Esophagus squamous epithelium (tissue), 5 donors: ENCODE measurements at regions not wholly inside any gene's neighbourhood (a gene's known extent, or its start where the extent isn't known, plus 50 kb on each side); places are given as distances from the start of the nearest gene placed in this dataset.

Experiments
- DNase-seq: peaks from one replicate; lab custom pipeline; 2025; lab: John Stamatoyannopoulos, UW
- H3K27ac ChIP-seq, 4 donors: fragments of 200-600 bp; sonication (generic); one replicate each; pipeline ENCODE4 v1.5.1; 2016 to 2019; ENCODE audit warnings: mild to moderate bottlenecking in 1 of 4
- H3K27me3 ChIP-seq, 4 donors: fragments of 200-600 bp; sonication (generic); 1 replicate in 3 of 4; 2 replicates in 1 of 4; pipeline versions ENCODE4 v1.5.1 to v1.6.0; 2017 to 2021; ENCODE audit warnings: antibody characterized with exemption in 1 of 4
- H3K36me3 ChIP-seq, 3 donors: fragments of 200-600 bp; sonication (generic); one replicate each; pipeline ENCODE4 v1.5.1; 2016 to 2019
- H3K4me1 ChIP-seq, 3 donors: fragments of 200-600 bp; sonication (generic); one replicate each; pipeline ENCODE4 v1.5.1; 2017 to 2019
- H3K4me3 ChIP-seq, 4 donors: fragments of 200-600 bp; sonication (generic); 1 replicate in 3 of 4; 2 replicates in 1 of 4; pipeline ENCODE4 v1.5.1; 2016 to 2019; ENCODE audit warnings: mild to moderate bottlenecking in 2 of 4, moderate library complexity in 1 of 4
- H3K9me3 ChIP-seq, 3 donors: fragments of 200-600 bp; sonication (generic); one replicate each; pipeline ENCODE4 v1.5.1; 2016 to 2019
- POLR2A ChIP-seq, 4 donors: fragments of 450-650 bp; IDR thresholded peaks; one replicate each; pipeline ENCODE4 v1.6.1; 2017; ENCODE audit warnings: antibody characterized with exemption in 4 of 4, mild to moderate bottlenecking in 4 of 4, moderate library complexity in 3 of 4
- WGBS, 2 donors: methylation state at CpG; one replicate each; pipeline ENCODE4 v1.1.5; 2018; 5-methylcytosine and 5-hydroxymethylcytosine counted together
- intact Hi-C: fragments of 100-400 bp; cut with DNase I; formaldehyde crosslinking; loops from one replicate; pipeline ENCODE4 v1.15.0; 2022
- TF ChIP-seq, protein P1 (sequence below), 6 experiments: fragments of 450-650 bp in 4 of 6; fragments of 200-600 bp in 2 of 6; sonication (generic) in 2 of 6; IDR thresholded peaks; one replicate each; pipeline ENCODE4 v1.5.1; 2016 to 2019; ENCODE audit warnings: antibody characterized with exemption in 6 of 6, mild to moderate bottlenecking in 4 of 6, moderate library complexity in 4 of 6
- donor health status: DM: yes; HTN: yes; CAD: no.

DNA sequence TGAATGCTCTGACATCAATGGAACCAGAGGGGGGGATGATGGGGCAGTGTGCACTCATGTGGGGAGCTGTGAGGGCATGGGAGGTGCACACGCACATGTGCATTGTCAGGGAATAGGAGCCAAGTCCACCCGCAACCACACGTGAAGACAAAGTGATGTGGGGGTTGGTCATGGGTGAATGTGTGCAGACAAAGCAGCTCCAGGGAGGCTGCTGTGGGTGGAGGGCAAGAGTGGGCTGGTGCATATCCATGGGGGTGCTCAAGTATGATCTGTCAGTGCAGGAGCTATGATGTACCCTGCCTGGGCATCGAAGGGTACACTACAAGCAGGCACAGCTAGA, 301.9 kb downstream of the TEX13C start:
- Histone ChIP-seq H3K9me3 (no peaks in the 10 kb centered on the region), H3K36me3 (no peaks in the 10 kb centered on the region), H3K27ac (no peak overlapping the region), H3K4me3 (no peak overlapping the region), H3K27me3 (no peaks in the 10 kb centered on the region), H3K4me1 (no peaks in the 10 kb centered on the region)
- no peak for TF ChIP-seq POLR2A (IDR thresholded peaks at IDR 0.05)
- TF ChIP-seq, protein P1, sequence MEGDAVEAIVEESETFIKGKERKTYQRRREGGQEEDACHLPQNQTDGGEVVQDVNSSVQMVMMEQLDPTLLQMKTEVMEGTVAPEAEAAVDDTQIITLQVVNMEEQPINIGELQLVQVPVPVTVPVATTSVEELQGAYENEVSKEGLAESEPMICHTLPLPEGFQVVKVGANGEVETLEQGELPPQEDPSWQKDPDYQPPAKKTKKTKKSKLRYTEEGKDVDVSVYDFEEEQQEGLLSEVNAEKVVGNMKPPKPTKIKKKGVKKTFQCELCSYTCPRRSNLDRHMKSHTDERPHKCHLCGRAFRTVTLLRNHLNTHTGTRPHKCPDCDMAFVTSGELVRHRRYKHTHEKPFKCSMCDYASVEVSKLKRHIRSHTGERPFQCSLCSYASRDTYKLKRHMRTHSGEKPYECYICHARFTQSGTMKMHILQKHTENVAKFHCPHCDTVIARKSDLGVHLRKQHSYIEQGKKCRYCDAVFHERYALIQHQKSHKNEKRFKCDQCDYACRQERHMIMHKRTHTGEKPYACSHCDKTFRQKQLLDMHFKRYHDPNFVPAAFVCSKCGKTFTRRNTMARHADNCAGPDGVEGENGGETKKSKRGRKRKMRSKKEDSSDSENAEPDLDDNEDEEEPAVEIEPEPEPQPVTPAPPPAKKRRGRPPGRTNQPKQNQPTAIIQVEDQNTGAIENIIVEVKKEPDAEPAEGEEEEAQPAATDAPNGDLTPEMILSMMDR (IDR thresholded peaks at IDR 0.05): no peak
- 88% methylated on average over 4 of the region's 4 CpGs; no CpG with 5 or more reads in 1 of the 2 donors for WGBS, 2 donors
- intact Hi-C loops: no loop called here
- DNase-seq: no peak

DNA sequence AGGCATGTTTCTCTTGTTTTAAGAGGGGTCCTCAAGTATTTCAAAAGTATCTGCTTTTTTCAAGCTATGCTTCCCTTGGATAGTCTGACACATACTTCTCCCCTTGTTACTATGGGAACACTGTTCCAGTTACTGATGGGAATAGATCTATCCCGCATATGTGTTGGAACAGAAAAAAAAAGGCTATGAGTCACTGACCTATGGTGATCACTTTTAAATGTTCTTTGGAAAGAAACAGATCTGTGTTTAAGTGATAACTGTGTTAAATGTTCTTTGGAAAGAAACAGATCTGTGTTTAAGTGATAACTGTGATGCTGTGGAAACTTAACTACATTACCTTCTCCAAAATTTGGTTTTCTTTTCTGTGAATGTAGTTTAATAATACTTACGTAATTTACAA, 303.2 kb downstream of the TEX13C start:
- WGBS, 2 donors: 53 to 60% methylated on average over 2 of the region's 2 CpGs
- Histone ChIP-seq H3K9me3 (no peaks in the 10 kb centered on the region), H3K36me3 (no peaks in the 10 kb centered on the region), H3K4me1 (no peaks in the 10 kb centered on the region), H3K27me3 (no peaks in the 10 kb centered on the region), H3K4me3 (no peak overlapping the region), H3K27ac (no peak overlapping the region)
- intact Hi-C loops: no loop called here
- TF ChIP-seq, protein P1 (IDR thresholded peaks at IDR 0.05): no peak
- TF ChIP-seq POLR2A (IDR thresholded peaks at IDR 0.05): no peak
- no peak for DNase-seq

DNA sequence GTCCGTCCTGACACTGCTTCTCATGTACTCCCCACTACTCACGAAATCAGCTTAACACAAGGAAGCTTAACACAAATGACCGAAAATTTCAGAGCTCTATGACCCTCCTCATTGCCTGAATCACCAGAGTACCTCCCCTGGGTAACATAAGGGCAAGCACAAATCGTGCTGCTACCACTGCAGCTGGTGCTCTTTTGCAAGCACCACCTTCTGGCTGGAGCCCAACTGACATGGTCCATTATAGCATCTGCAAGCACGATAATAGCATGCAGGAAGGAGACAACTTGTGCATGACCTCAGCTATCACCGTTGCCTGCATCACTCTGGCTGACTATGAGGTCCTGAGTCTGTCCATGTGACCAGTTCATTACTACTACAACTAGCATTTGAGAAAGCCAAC, 308.0 kb downstream of the TEX13C start:
- no peaks in the 10 kb centered on the region for H3K4me1 ChIP-seq
- H3K4me3 ChIP-seq: no peak overlapping the region
- no peak for DNase-seq
- H3K9me3 ChIP-seq: no peaks in the 10 kb centered on the region
- no peaks in the 10 kb centered on the region for H3K36me3 ChIP-seq
- no peak overlapping the region for H3K27ac ChIP-seq
- TF ChIP-seq, protein P1 (IDR thresholded peaks at IDR 0.05): no peak
- 45 to 80% methylated on average over 1 to 6 of the region's 6 CpGs for WGBS, 2 donors
- H3K27me3 ChIP-seq: no peaks in the 10 kb centered on the region
- intact Hi-C loops: no loop called here

DNA sequence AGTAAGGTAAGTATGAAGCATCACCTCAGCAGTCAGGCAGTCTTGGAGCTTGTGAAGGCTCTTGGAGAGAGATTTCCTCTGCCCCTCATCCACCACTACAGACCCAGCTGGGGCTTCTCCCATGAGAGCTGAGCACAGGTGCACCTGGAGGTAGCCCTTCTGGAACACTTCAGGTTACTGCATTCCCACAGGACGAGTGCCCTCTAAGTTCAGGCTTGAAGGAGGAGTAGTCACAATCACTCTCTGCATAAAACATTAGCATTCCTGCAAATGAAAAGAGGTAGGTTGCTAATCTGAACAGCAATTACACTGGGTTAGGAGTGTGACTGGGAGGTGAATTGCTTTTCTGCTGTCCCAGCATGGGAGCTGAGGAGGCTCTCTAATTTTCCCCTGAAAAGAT, 308.8 kb downstream of the TEX13C start:
- no peaks in the 10 kb centered on the region for H3K4me1 ChIP-seq
- no peak overlapping the region for H3K27ac ChIP-seq
- no peak for TF ChIP-seq POLR2A (IDR thresholded peaks at IDR 0.05)
- TF ChIP-seq, protein P1 (IDR thresholded peaks at IDR 0.05): no peak
- 44% methylated on average over 1 of the region's 1 CpG; no CpG with 5 or more reads in 1 of the 2 donors for whole genome bisulfite sequencing, 2 donors
- no peaks in the 10 kb centered on the region for H3K9me3 ChIP-seq
- no peak for DNase-seq
- intact Hi-C loops: no loop called here
- H3K4me3 ChIP-seq: no peak overlapping the region
- H3K36me3 ChIP-seq: no peaks in the 10 kb centered on the region
- no peaks in the 10 kb centered on the region for H3K27me3 ChIP-seq

DNA sequence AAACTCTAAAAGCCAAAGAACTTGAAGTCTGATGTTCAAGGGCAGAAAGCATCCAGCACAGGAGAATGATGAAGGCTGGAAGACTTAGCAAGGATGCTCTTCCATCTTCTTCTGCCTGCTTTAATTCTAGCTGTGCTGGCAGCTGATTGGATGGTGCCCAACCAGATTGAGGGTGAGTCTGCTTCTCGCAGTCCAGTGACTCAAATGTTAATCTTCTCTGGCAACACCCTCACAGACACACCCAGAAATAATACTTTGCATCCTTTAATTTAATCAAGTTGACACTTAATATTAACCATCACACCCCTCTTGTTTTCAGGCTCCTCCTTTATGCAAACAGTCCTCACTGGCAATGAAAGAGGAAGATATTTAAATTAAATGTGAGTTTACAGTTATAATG, 321.7 kb downstream of the TEX13C start:
- TF ChIP-seq, protein P1 (IDR thresholded peaks at IDR 0.05): no peak
- no peak for TF ChIP-seq POLR2A (IDR thresholded peaks at IDR 0.05)
- Histone ChIP-seq H3K36me3 (no peaks in the 10 kb centered on the region), H3K4me1 (no peaks in the 10 kb centered on the region), H3K4me3 (no peak overlapping the region), H3K27ac (no peak overlapping the region), H3K9me3 (no peaks in the 10 kb centered on the region), H3K27me3 (no peaks in the 10 kb centered on the region)
- no peak for DNase-seq
- intact Hi-C loops: no loop called here
- WGBS, 2 donors: 17% methylated on average over 1 of the region's 1 CpG
